K562 (cell line): ENCODE measurements at regions not wholly inside any gene's neighbourhood (a gene's known extent, or its start where the extent isn't known, plus 50 kb on each side); places are given as distances from the start of the nearest gene placed in this dataset.

ENCODE experiments used
- ATAC-seq: fragments of 200-7000 bp; cut with Tn5 transposase; 3 replicates; pipeline ENCODE4 v1.9.1; 2020; ENCODE audit warnings: moderate library complexity
- BruUV-seq: library from RNA; stranded (reverse); fragments of 400-500 nt; replicated peaks from 2 replicates; lab custom pipeline; 2021; lab: Mats Ljungman, UMichigan
- CTCF ChIA-PET: fragments of 300-600 bp; formaldehyde crosslinking; extraction: SDS; loops from one replicate; lab custom pipeline; 2021; ENCODE audit warnings: low intra/inter-chr PET ratio; lab: Yijun Ruan, JAX
- POLR2A ChIA-PET: fragments of 300-600, 350-650 bp; sonication (Branson Sonifier 250); formaldehyde crosslinking; extraction: SDS; loops from one replicate; lab custom pipeline; 2021; ENCODE audit warnings: antibody characterized with exemption, inconsistent platforms; lab: Yijun Ruan, JAX
- DNase-seq, 4 experiments: peaks; one replicate each; pipeline versions ENCODE4 v3.0.0 to v3.0.0-alpha.2; 2011 to 2018; ENCODE audit warnings: low spot score in 3 of 4, mixed read lengths in 3 of 4; ENCODE audit errors: extremely low read depth in 1 of 4
- FAIRE-seq: peaks from 2 replicates; lab custom pipeline; 2011; peaks lifted over from hg19 to GRCh38; lab: Jason Lieb, UNC
- H2AFZ ChIP-seq: 2 replicates; pipeline ENCODE4 v1.6.0; 2011; ENCODE audit warnings: low read depth, low read length, control low read depth, inconsistent platforms
- H3K27ac ChIP-seq: fragments of 200-600 bp; 3 replicates; pipeline ENCODE4 v1.8.0; 2011; ENCODE audit warnings: low read depth, mild to moderate bottlenecking, control low read depth, inconsistent platforms, low read length, moderate library complexity, mixed read lengths; ENCODE audit errors: extremely low read depth
- H3K27me3 ChIP-seq, 2 experiments: fragments of 300-600 bp in 1 of 2; 2 replicates in 1 of 2; 3 replicates in 1 of 2; pipeline versions ENCODE4 v1.6.0 to v1.8.0; 2011; ENCODE audit warnings: inconsistent platforms in 2 of 2, low read length in 2 of 2, mild to moderate bottlenecking in 1 of 2, mixed read lengths in 1 of 2, moderate library complexity in 1 of 2; ENCODE audit not compliant: control insufficient read depth in 2 of 2, insufficient read depth in 2 of 2
- H3K36me3 ChIP-seq: fragments of 300-600 bp; 3 replicates; pipeline ENCODE4 v1.8.0; 2011; ENCODE audit warnings: mild to moderate bottlenecking, low read length, inconsistent platforms; ENCODE audit not compliant: control insufficient read depth, insufficient read depth
- H3K4me1 ChIP-seq, 2 experiments: fragments of 200-600 bp in 1 of 2; replicated peaks in 1 of 2; 2 replicates in 1 of 2; 3 replicates in 1 of 2; pipeline versions ENCODE4 v1.5.1 to v1.8.0; 2011; ENCODE audit warnings: inconsistent platforms in 2 of 2, low read length in 2 of 2, mild to moderate bottlenecking in 1 of 2, mixed read lengths in 1 of 2, moderate library complexity in 1 of 2; ENCODE audit not compliant: control insufficient read depth in 2 of 2, insufficient read depth in 2 of 2
- H3K4me2 ChIP-seq: 2 replicates; pipeline ENCODE4 v1.6.1; 2011; ENCODE audit warnings: low read length, control low read depth, inconsistent platforms, mixed read lengths; ENCODE audit not compliant: insufficient read depth
- H3K4me3 ChIP-seq: fragments of 200-600 bp; sonication (generic), shearing (Covaris generic); 2 replicates; pipeline ENCODE4 v1.5.1; 2016; ENCODE audit warnings: control low read depth, inconsistent platforms
- H3K79me2 ChIP-seq: fragments of 200-600 bp; 3 replicates; pipeline ENCODE4 v1.8.0; 2011; ENCODE audit warnings: low read length, inconsistent platforms; ENCODE audit not compliant: control insufficient read depth, insufficient read depth
- H3K9ac ChIP-seq, 2 experiments: 2 replicates each; pipeline versions ENCODE4 v1.6.0 to v1.6.1; 2011; ENCODE audit warnings: low read depth in 2 of 2, low read length in 2 of 2, control low read depth in 1 of 2, inconsistent platforms in 1 of 2, mild to moderate bottlenecking in 1 of 2, mixed read lengths in 1 of 2; ENCODE audit not compliant: insufficient read depth in 1 of 2
- H3K9me1 ChIP-seq: one replicate; pipeline ENCODE4 v1.6.0; 2011; ENCODE audit warnings: inconsistent platforms, mild to moderate bottlenecking, low read length, moderate library complexity; ENCODE audit not compliant: control insufficient read depth, insufficient read depth
- H3K9me3 ChIP-seq: replicated peaks from 2 replicates; pipeline ENCODE4 v1.5.1; 2011; ENCODE audit warnings: low read depth, low read length, inconsistent platforms; ENCODE audit not compliant: control insufficient read depth, insufficient read depth
- H4K20me1 ChIP-seq: replicated peaks from 2 replicates; pipeline ENCODE4 v1.6.1; 2011; ENCODE audit warnings: low read length, inconsistent platforms, mixed read lengths; ENCODE audit not compliant: control insufficient read depth, insufficient read depth
- ARHGAP35 ChIP-seq: fragments of 450-650 bp; IDR thresholded peaks from 2 replicates; pipeline ENCODE4 v1.6.1; 2018; ENCODE audit not compliant: partially characterized antibody
- ERF ChIP-seq: fragments of 450-650 bp; formaldehyde crosslinking; IDR thresholded peaks from 2 replicates; pipeline ENCODE4 v1.4.0; 2020; ENCODE audit warnings: mild to moderate bottlenecking, mixed read lengths
- MTA2 ChIP-seq: fragments of 450-650 bp; IDR thresholded peaks from 2 replicates; pipeline ENCODE4 v1.6.1; 2016; ENCODE audit warnings: low read depth
- RBM25 ChIP-seq: fragments of 200-400 bp; formaldehyde crosslinking; IDR thresholded peaks from 2 replicates; pipeline ENCODE4 v1.6.1; 2018; ENCODE audit warnings: low read length, low read depth, moderate library complexity; ENCODE audit not compliant: severe bottlenecking
- SREBF1 ChIP-seq: fragments of 150-350 bp; IDR thresholded peaks from 2 replicates; pipeline ENCODE4 v1.6.1; 2014; ENCODE audit warnings: antibody characterized with exemption, low read depth, low read length, borderline replicate concordance
- WGBS: fragments of 100-300 bp; shearing (Covaris generic); methylation state at CpG from one replicate; pipeline ENCODE4 v1.1.6; 2016; ENCODE audit warnings: low coverage, mixed read lengths; ENCODE audit not compliant: insufficient coverage; ENCODE audit errors: missing lambda C conversion rate; 5-methylcytosine and 5-hydroxymethylcytosine counted together
- in situ Hi-C: fragments of 300-500 bp; cut with MboI; formaldehyde crosslinking; loops from 4 replicates; pipeline ENCODE4 v1.15.0; 2018; ENCODE audit warnings: inconsistent platforms, mixed read lengths
- intact Hi-C: fragments of 100-400 bp; cut with micrococcal nuclease; formaldehyde crosslinking; loops from 2 replicates; pipeline ENCODE4 v1.14.2; 2022
- TF ChIP-seq, protein P1 (sequence below): fragments of 250-450 bp; sonication (Bioruptor Pico); IDR thresholded peaks from 2 replicates; pipeline ENCODE4 v1.5.0; 2021; ENCODE audit warnings: mild to moderate bottlenecking, borderline replicate concordance
- TF ChIP-seq, protein P2 (sequence below): sonication (generic); formaldehyde crosslinking; IDR thresholded peaks from 2 replicates; pipeline ENCODE4 v1.8.0; 2022; ENCODE audit warnings: mild to moderate bottlenecking, missing genetic modification reagents

DNA sequence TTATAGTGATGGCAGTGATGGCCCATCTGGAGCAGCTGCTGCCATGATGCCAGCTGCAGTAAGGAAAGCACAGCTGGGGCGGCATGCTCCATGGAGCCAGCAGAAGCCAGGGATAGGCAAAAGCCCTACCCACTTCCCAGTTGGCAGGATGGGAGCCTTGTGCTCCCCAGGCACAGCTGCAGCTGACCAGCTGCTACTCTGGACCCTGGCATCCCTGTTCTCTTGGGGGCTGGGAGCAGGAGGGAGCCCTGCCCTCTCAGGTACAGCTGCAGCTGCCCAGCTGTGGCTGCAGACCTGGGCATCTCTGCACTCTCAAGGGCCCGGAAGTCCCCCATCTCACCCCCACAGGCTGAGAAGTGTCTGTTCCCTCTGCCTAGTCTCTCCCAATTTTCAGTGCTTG is 531.9 kb downstream of the PCDH18 start:
- Histone ChIP-seq H3K27me3 (no peaks in the 10 kb centered on the region), H3K9me1 (no peaks in the 10 kb centered on the region), H3K4me3 (no peak overlapping the region), H4K20me1 (no peaks in the 10 kb centered on the region), H3K9ac (no peak overlapping the region), H2AFZ (no peak overlapping the region), H3K79me2 (no peaks in the 10 kb centered on the region), H3K9me3 (no peaks in the 10 kb centered on the region; the same call in 1 of the 2 replicates), H3K4me1 (no peaks in the 10 kb centered on the region), H3K36me3 (no peaks in the 10 kb centered on the region), H3K4me2 (no peak overlapping the region), H3K27ac (no peak overlapping the region)
- in situ Hi-C loops: no loop called here
- ChIA-PET CTCF (no interaction called here), POLR2A (interaction anchor here (0.6 kb wide), 1 partner anchor 1752 kb away, joined by 3 read pairs; no protein-coding TSS in a partner anchor)
- no TSS peak for BruUV-seq
- DNase-seq (no peak), FAIRE-seq (no peak), ATAC-seq (no peak)
- 0% methylated on average over 1 of the region's 2 CpGs for WGBS
- TF ChIP-seq, protein P1, sequence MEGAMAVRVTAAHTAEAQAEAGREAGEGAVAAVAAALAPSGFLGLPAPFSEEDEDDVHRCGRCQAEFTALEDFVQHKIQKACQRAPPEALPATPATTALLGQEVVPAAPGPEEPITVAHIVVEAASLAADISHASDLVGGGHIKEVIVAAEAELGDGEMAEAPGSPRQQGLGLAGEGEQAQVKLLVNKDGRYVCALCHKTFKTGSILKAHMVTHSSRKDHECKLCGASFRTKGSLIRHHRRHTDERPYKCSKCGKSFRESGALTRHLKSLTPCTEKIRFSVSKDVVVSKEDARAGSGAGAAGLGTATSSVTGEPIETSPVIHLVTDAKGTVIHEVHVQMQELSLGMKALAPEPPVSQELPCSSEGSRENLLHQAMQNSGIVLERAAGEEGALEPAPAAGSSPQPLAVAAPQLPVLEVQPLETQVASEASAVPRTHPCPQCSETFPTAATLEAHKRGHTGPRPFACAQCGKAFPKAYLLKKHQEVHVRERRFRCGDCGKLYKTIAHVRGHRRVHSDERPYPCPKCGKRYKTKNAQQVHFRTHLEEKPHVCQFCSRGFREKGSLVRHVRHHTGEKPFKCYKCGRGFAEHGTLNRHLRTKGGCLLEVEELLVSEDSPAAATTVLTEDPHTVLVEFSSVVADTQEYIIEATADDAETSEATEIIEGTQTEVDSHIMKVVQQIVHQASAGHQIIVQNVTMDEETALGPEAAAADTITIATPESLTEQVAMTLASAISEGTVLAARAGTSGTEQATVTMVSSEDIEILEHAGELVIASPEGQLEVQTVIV (CRISPR knock-in tag): no peak
- no peak for TF ChIP-seq SREBF1
- no peak for TF ChIP-seq ARHGAP35
- intact Hi-C loops: no loop called here

DNA sequence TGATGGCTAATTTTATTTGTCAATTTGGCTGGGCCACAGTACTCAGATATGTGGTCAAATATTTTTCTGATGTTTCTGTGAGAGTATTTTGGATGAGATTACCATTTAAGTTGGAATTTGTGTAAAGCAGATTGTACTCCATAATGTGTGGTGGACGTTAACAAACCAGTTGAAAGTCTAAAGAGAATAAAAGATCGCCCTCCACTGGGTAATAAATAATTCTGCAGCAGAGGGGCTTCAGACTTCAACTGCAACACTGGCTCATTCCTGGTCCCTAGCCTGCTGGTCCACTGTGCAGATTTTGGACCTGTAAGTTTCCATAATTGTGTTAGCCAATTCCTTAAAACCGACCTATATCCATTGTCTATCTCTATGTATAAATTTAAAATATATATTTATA is 540.3 kb downstream of the PCDH18 start:
- no peaks in the 10 kb centered on the region for H4K20me1 ChIP-seq
- POLR2A ChIA-PET: interaction anchor here (0.6 kb wide), 1 partner anchor 73 kb away, joined by 4 read pairs; no protein-coding TSS in a partner anchor
- in situ Hi-C loops: no loop called here
- DNase-seq (no peak), FAIRE-seq (no peak), ATAC-seq (no peak)
- H3K4me3 ChIP-seq: no peak overlapping the region
- no peak overlapping the region for H3K4me2 ChIP-seq
- no peak overlapping the region for H2AFZ ChIP-seq
- no peaks in the 10 kb centered on the region for H3K9me1 ChIP-seq
- CTCF ChIA-PET: no interaction called here
- no peak overlapping the region for H3K27ac ChIP-seq
- no peaks in the 10 kb centered on the region for H3K79me2 ChIP-seq
- H3K36me3 ChIP-seq: no peaks in the 10 kb centered on the region
- 0% methylated on average over 3 of the region's 3 CpGs for WGBS
- no peaks in the 10 kb centered on the region for H3K4me1 ChIP-seq
- no TSS peak for BruUV-seq
- no peaks in the 10 kb centered on the region for H3K9me3 ChIP-seq
- intact Hi-C loops: no loop called here
- H3K27me3 ChIP-seq: no peaks in the 10 kb centered on the region
- no peak overlapping the region for H3K9ac ChIP-seq
- TF ChIP-seq ERF: no peak
- no peak for TF ChIP-seq MTA2
- TF ChIP-seq RBM25: no peak
- TF ChIP-seq, protein P2, sequence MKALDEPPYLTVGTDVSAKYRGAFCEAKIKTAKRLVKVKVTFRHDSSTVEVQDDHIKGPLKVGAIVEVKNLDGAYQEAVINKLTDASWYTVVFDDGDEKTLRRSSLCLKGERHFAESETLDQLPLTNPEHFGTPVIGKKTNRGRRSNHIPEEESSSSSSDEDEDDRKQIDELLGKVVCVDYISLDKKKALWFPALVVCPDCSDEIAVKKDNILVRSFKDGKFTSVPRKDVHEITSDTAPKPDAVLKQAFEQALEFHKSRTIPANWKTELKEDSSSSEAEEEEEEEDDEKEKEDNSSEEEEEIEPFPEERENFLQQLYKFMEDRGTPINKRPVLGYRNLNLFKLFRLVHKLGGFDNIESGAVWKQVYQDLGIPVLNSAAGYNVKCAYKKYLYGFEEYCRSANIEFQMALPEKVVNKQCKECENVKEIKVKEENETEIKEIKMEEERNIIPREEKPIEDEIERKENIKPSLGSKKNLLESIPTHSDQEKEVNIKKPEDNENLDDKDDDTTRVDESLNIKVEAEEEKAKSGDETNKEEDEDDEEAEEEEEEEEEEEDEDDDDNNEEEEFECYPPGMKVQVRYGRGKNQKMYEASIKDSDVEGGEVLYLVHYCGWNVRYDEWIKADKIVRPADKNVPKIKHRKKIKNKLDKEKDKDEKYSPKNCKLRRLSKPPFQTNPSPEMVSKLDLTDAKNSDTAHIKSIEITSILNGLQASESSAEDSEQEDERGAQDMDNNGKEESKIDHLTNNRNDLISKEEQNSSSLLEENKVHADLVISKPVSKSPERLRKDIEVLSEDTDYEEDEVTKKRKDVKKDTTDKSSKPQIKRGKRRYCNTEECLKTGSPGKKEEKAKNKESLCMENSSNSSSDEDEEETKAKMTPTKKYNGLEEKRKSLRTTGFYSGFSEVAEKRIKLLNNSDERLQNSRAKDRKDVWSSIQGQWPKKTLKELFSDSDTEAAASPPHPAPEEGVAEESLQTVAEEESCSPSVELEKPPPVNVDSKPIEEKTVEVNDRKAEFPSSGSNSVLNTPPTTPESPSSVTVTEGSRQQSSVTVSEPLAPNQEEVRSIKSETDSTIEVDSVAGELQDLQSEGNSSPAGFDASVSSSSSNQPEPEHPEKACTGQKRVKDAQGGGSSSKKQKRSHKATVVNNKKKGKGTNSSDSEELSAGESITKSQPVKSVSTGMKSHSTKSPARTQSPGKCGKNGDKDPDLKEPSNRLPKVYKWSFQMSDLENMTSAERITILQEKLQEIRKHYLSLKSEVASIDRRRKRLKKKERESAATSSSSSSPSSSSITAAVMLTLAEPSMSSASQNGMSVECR (CRISPR knock-in tag): no peak
